ENCODE measurements at regions not wholly inside any gene's neighbourhood (a gene's known extent, or its start where the extent isn't known, plus 50 kb on each side); places are given as distances from the start of the nearest gene placed in this dataset.
"Not testable (repeated sequence)": the region's sequence is repeated elsewhere in the genome, so short reads cannot be mapped to it uniquely, and the experiment has no call there.

DNA sequence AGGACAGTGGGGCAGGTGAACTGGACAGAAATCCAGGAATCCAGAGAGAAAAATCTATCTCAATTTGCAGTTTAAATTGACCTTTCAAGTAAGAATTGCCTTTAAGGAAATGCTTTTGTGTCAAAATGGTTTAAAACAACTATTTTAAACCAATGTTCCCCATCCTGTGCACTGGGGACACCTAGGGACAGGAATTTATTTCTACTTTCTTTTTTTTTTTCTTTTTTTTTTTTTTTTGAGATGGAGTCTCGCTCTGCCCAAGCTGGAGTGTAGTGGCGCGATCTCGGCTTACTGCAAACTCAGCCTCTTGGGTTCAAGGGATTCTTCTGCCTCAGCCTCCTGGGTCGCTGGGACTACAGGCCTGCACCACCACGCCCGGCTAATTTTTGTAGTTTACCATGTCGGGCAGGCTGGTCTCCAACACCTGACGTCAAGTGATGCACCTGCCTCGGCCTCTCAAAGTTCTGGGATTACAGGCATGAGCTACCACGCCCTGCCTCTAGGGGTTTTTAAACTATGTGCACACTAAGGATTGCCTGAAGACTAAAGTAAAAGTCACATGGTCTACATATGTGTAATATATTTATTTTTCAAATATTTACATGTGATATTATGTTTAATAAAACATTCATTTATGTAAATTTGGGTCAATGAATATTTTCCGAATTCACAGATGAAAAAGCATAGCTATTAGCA, 1213.4 kb downstream of the STIM2 start:
- TF ChIP-seq POLR2A (IDR thresholded peaks at IDR 0.05), result no peak
- TF ChIP-seq, protein P1, sequence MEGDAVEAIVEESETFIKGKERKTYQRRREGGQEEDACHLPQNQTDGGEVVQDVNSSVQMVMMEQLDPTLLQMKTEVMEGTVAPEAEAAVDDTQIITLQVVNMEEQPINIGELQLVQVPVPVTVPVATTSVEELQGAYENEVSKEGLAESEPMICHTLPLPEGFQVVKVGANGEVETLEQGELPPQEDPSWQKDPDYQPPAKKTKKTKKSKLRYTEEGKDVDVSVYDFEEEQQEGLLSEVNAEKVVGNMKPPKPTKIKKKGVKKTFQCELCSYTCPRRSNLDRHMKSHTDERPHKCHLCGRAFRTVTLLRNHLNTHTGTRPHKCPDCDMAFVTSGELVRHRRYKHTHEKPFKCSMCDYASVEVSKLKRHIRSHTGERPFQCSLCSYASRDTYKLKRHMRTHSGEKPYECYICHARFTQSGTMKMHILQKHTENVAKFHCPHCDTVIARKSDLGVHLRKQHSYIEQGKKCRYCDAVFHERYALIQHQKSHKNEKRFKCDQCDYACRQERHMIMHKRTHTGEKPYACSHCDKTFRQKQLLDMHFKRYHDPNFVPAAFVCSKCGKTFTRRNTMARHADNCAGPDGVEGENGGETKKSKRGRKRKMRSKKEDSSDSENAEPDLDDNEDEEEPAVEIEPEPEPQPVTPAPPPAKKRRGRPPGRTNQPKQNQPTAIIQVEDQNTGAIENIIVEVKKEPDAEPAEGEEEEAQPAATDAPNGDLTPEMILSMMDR (IDR thresholded peaks at IDR 0.05), result no peak
- H3K36me3 ChIP-seq (replicated peaks in 1 of 2; ENCODE audit: insufficient read depth in 1 of 2, low read depth in 2 of 2), result no peaks in the 10 kb centered on the region
- 63 to 82% methylated on average over 11 to 12 of the region's 12 CpGs for WGBS, 2 donors

DNA sequence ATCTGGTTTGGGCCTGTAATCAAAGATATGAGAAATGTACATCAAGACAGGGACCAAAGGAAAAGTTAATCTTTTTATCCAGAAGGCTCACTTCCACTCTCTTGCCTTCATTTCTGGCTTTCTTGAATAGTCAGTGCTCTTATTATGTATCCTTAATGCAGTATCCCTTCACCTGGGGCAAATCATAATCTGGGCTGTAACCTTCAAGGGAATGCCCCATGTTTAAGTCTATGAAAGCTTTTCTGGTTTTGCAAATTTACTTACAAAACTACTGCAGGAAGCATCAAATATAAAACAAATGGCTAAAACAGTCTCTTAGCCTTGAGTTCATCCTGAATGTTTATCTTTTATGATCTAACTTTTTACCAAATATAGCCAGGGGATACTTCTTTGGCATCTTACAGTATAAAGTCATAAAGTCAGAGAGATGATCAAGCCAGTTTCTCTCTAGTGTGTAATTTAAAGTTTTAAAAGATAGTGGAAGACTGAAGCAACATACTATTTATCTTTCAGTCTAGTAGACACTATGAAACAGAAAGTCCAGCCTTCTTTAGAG, 1214.8 kb downstream of the STIM2 start:
- intact Hi-C loops (cut with DNase I), result no loop called here
- Histone ChIP-seq H3K27me3 (no peaks in the 10 kb centered on the region), H3K4me1 (no peaks in the 10 kb centered on the region), H3K36me3 (replicated peaks in 1 of 2; ENCODE audit: insufficient read depth in 1 of 2, low read depth in 2 of 2) (no peaks in the 10 kb centered on the region), H3K9me3 (no peaks in the 10 kb centered on the region), H3K27ac (no peak overlapping the region), H3K4me3 (no peak overlapping the region)
- no peak for ATAC-seq
- no peak for DNase-seq
- no peak for TF ChIP-seq POLR2A (IDR thresholded peaks at IDR 0.05)
- TF ChIP-seq, protein P1 (IDR thresholded peaks at IDR 0.05), result no peak

More for the DNA sequence above, 1213.4 kb downstream of the STIM2 start:
- H3K4me3 ChIP-seq, result no peak overlapping the region
- no peaks in the 10 kb centered on the region for H3K9me3 ChIP-seq
- ATAC-seq, result no peak
- H3K27me3 ChIP-seq, result no peaks in the 10 kb centered on the region
- H3K27ac ChIP-seq, result no peak overlapping the region
- no peak for DNase-seq
- intact Hi-C loops (cut with DNase I), result no loop called here
- no peaks in the 10 kb centered on the region for H3K4me1 ChIP-seq

DNA sequence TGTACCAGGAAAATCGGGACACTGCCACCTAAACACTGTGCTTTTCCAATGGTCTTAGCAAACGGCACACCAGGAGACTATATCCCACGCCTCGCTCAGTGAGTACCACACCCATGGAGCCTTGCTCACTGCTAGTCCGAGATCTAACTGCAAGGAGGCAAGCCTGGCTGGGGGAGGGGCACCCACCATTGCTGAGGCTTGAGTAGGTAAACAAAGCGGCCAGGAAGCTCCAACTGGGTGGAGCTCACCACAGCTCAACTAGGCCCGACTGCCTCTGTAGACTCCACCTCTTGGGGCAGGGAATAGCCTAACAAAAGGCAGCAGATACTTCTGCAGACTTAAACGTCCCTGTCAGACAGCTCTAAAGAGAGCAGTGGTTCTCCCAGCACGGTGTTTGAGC, 1216.6 kb downstream of the STIM2 start:
- 50 to 61% methylated on average over 9 of the region's 9 CpGs for WGBS, 2 donors
- H3K27ac ChIP-seq; ATAC-seq; H3K4me3 ChIP-seq; intact Hi-C loops (cut with DNase I); DNase-seq; H3K9me3 ChIP-seq; H3K27me3 ChIP-seq; H3K4me1 ChIP-seq; H3K36me3 ChIP-seq (replicated peaks in 1 of 2; ENCODE audit: insufficient read depth in 1 of 2, low read depth in 2 of 2): not testable (repeated sequence)

DNA sequence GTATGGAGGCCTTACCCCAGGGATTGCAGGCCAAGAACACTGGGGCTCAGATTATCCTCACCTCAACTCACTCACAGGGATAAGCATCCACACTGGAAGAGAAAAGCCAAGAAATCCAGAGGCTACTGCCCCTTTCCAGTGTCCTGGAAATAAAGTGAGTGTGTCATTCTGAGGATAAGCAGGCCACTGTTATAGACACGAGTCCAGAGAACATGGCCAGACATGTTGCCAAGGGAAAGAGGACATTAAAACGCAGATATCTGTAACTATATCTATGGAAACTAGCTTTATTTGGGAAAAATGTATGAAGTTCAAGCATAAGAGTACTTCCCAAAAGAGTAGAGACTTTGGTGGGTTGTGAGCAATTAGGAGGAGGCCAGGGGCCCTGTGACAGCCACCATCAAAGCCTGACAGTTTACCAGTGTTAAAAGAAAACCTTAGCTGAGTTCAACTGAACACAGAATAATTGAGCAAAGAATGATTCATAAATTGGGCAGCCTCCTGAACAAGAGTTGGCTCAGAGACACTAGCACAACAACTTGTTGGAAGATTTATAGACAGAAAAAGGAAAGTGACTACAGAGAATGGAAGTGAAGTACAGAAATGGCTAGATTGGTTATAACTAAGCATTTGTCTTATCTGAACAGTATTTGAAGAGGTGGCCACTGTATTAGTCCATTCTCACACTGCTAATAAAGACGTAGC, 1222.2 kb downstream of the STIM2 start:
- ATAC-seq, result no peak
- no peak for DNase-seq
- H3K4me3 ChIP-seq, result no peak overlapping the region
- intact Hi-C loops (cut with DNase I), result no loop called here
- no peaks in the 10 kb centered on the region for H3K27me3 ChIP-seq
- no peaks in the 10 kb centered on the region for H3K36me3 ChIP-seq (replicated peaks in 1 of 2; ENCODE audit: insufficient read depth in 1 of 2, low read depth in 2 of 2)
- no peaks in the 10 kb centered on the region for H3K4me1 ChIP-seq
- TF ChIP-seq POLR2A (IDR thresholded peaks at IDR 0.05), result no peak
- H3K27ac ChIP-seq, result no peak overlapping the region
- WGBS, 2 donors, result 40 to 62% methylated on average over 3 of the region's 3 CpGs
- H3K9me3 ChIP-seq, result no peaks in the 10 kb centered on the region

DNA sequence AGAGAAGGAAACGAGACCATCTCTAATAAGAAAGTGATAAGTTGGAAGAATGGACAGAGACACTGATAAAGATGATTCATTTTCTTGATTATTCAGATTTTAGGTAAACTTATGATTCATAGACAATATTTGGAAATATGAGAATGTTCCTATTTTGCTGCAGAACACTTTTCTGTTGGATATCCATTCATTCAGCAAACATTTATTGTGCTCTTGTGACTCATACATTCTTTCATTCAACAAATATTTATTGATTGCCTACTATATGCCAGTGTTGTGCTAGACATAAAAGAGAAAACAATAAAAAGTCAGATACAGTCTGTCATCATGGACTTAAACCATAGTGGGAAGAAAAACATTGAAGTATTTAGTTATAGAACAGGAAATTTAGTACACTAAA, 1232.0 kb downstream of the STIM2 start:
- ATAC-seq (no peak), DNase-seq (no peak)
- TF ChIP-seq, protein P1 (IDR thresholded peaks at IDR 0.05), result no peak
- TF ChIP-seq POLR2A (IDR thresholded peaks at IDR 0.05), result no peak
- H3K36me3 ChIP-seq (replicated peaks in 1 of 2; ENCODE audit: insufficient read depth in 1 of 2, low read depth in 2 of 2), result no peaks in the 10 kb centered on the region
- no peak overlapping the region for H3K27ac ChIP-seq
- H3K4me3 ChIP-seq, result no peak overlapping the region
- intact Hi-C loops (cut with DNase I), result no loop called here
- WGBS, 2 donors, result 21 to 24% methylated on average over 1 of the region's 1 CpG
- no peaks in the 10 kb centered on the region for H3K4me1 ChIP-seq
- no peaks in the 10 kb centered on the region for H3K9me3 ChIP-seq
- H3K27me3 ChIP-seq, result no peaks in the 10 kb centered on the region

Measured in body of pancreas (tissue), 4 donors.